Stimulated activated CD8-positive, alpha-beta memory T cell treated with anti-CD3 and anti-CD28 coated beads, Interleukin-2, amount 100 ng/mL, for 48 hours (primary cell): ENCODE measurements at regions not wholly inside any gene's neighbourhood (a gene's known extent, or its start where the extent isn't known, plus 50 kb on each side); places are given as distances from the start of the nearest gene placed in this dataset.
"Not testable (repeated sequence)": the region's sequence is repeated elsewhere in the genome, so short reads cannot be mapped to it uniquely, and the experiment has no call there.

ENCODE experiments used
- DNase-seq, 2 donors: peaks; one replicate each; pipeline ENCODE4 v3.0.0-alpha.2; 2020; ENCODE audit warnings: low read depth in 2 of 2

- DNase-seq: no peak
These were observed 396.3 kb downstream of the LIG4 start for GRCh38 chr13:107819071-107819470.

- DNase-seq: no peak
These were observed 397.6 kb downstream of the LIG4 start for GRCh38 chr13:107817647-107818287.

GRCh38 chr13:107812014-107812412, 403.3 kb downstream of the LIG4 start:
- DNase-seq: no peak

- no peak for DNase-seq
These were observed 403.9 kb downstream of the LIG4 start for GRCh38 chr13:107811233-107812013.

GRCh38 chr13:107809125-107809524, 406.2 kb downstream of the LIG4 start:
- DNase-seq: no peak

- DNase-seq: no peak
These were observed 406.9 kb downstream of the LIG4 start for GRCh38 chr13:107808389-107808788.

GRCh38 chr13:107807306-107808073, 407.8 kb downstream of the LIG4 start:
- no peak for DNase-seq

GRCh38 chr13:107806726-107807125, 408.6 kb downstream of the LIG4 start:
- DNase-seq: no peak

- no peak for DNase-seq
These were observed 411.4 kb downstream of the LIG4 start for GRCh38 chr13:107803822-107804495.

- DNase-seq: no peak
These were observed 413.7 kb downstream of the LIG4 start for GRCh38 chr13:107801621-107802020.

- DNase-seq: no peak
These were observed 416.3 kb downstream of the LIG4 start for GRCh38 chr13:107799001-107799400.

- DNase-seq: no peak
These were observed 424.9 kb downstream of the LIG4 start for GRCh38 chr13:107790397-107790796.

- DNase-seq: no peak
These were observed 426.7 kb downstream of the LIG4 start for GRCh38 chr13:107788464-107789165.

GRCh38 chr13:107782646-107783045, 432.7 kb downstream of the LIG4 start:
- DNase-seq: not testable (repeated sequence)

- no peak for DNase-seq
These were observed 437.2 kb downstream of the LIG4 start for GRCh38 chr13:107778094-107778493.

GRCh38 chr13:107770541-107770940, 444.8 kb downstream of the LIG4 start:
- no peak for DNase-seq

GRCh38 chr13:107767119-107767518, 448.2 kb downstream of the LIG4 start:
- DNase-seq: no peak

- DNase-seq: no peak
These were observed 449.5 kb downstream of the LIG4 start for GRCh38 chr13:107765724-107766401.

- no peak for DNase-seq
These were observed 451.3 kb downstream of the LIG4 start for GRCh38 chr13:107764046-107764445.

GRCh38 chr13:107753748-107754147, 461.6 kb downstream of the LIG4 start:
- no peak for DNase-seq

- no peak for DNase-seq
These were observed 462.0 kb downstream of the LIG4 start for GRCh38 chr13:107753291-107753690.
